Omental fat pad (tissue), 3 donors: ENCODE measurements at regions not wholly inside any gene's neighbourhood (a gene's known extent, or its start where the extent isn't known, plus 50 kb on each side); places are given as distances from the start of the nearest gene placed in this dataset.

Experiments
- ATAC-seq: fragments of 150-250 bp; one replicate; pipeline ENCODE4 v1.9.1; 2016; ENCODE audit warnings: mild to moderate bottlenecking, moderate library complexity; ENCODE audit not compliant: low FRiP score
- DNase-seq: peaks from one replicate; pipeline ENCODE4 v3.0.0-alpha.2; 2019; ENCODE audit warnings: low spot score
- TF ChIP-seq, protein P1 (sequence below), 3 donors: fragments of 450-650 bp; IDR thresholded peaks; one replicate each; pipeline ENCODE4 v1.5.1; 2016 to 2017; ENCODE audit warnings: antibody characterized with exemption in 3 of 3, mild to moderate bottlenecking in 3 of 3, moderate library complexity in 2 of 3

GRCh38 chr18:39299152-39299551 is 1733.6 kb upstream of the CELF4 start:
- ATAC-seq (no peak), DNase-seq (no peak)
- TF ChIP-seq, protein P1, sequence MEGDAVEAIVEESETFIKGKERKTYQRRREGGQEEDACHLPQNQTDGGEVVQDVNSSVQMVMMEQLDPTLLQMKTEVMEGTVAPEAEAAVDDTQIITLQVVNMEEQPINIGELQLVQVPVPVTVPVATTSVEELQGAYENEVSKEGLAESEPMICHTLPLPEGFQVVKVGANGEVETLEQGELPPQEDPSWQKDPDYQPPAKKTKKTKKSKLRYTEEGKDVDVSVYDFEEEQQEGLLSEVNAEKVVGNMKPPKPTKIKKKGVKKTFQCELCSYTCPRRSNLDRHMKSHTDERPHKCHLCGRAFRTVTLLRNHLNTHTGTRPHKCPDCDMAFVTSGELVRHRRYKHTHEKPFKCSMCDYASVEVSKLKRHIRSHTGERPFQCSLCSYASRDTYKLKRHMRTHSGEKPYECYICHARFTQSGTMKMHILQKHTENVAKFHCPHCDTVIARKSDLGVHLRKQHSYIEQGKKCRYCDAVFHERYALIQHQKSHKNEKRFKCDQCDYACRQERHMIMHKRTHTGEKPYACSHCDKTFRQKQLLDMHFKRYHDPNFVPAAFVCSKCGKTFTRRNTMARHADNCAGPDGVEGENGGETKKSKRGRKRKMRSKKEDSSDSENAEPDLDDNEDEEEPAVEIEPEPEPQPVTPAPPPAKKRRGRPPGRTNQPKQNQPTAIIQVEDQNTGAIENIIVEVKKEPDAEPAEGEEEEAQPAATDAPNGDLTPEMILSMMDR (IDR thresholded peaks at IDR 0.05) = no peak

- DNase-seq = no peak
- TF ChIP-seq, protein P1 (IDR thresholded peaks at IDR 0.05) = no peak
- ATAC-seq = no peak
Measured at GRCh38 chr18:39297225-39297624, 1731.6 kb upstream of the CELF4 start.

DNA sequence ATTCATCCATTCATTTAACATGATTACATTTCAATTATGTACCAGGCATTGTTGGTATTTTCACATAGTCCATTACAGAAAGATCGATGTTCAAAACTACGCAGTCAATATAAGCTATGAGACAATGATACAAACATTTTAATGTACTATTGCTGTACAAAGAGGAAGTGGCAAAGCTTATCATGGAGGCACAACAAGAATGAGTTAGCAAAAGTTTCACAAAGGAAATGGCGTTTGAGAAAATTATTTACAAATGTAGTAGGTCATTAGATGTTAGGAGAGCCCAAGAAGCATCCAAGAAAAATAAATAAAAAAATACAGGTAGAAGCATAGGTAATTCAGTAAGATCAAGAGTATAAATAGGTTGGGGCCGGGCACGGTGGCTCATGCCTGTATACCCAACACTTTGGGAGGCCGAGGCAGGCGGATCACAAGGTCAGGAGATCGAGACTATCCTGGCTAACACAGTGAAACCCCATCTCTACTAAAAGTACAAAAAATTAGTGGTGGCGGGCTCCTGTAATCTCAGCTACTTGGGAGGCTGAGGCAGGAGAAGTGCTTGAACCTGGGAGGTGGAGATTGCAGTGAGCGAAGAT is 1730.8 kb upstream of the CELF4 start:
- DNase-seq (no peak), ATAC-seq (no peak)
- TF ChIP-seq, protein P1 (IDR thresholded peaks at IDR 0.05) = no peak

- DNase-seq = no peak
- no peak for ATAC-seq
- TF ChIP-seq, protein P1 (IDR thresholded peaks at IDR 0.05) = no peak
Measured at GRCh38 chr18:39276764-39277163, 1711.2 kb upstream of the CELF4 start.

GRCh38 chr18:39274535-39274934 is 1708.9 kb upstream of the CELF4 start:
- TF ChIP-seq, protein P1 (IDR thresholded peaks at IDR 0.05) = no peak
- ATAC-seq (no peak), DNase-seq (no peak)

- no peak for DNase-seq
- ATAC-seq = no peak
- TF ChIP-seq, protein P1 (IDR thresholded peaks at IDR 0.05) = no peak
Measured at GRCh38 chr18:39272230-39272629, 1706.6 kb upstream of the CELF4 start.

- TF ChIP-seq, protein P1 (IDR thresholded peaks at IDR 0.05) = no peak
- ATAC-seq = no peak
- DNase-seq = no peak
Measured at GRCh38 chr18:39271654-39272053, 1706.1 kb upstream of the CELF4 start.
